H9 (cell line): ENCODE measurements at regions not wholly inside any gene's neighbourhood (a gene's known extent, or its start where the extent isn't known, plus 50 kb on each side); places are given as distances from the start of the nearest gene placed in this dataset.

Experiments
- DNase-seq: peaks from one replicate; pipeline ENCODE4 v3.0.0-alpha.2; 2017
- H2AFZ ChIP-seq: one replicate; pipeline ENCODE4 v1.6.1; 2013; ENCODE audit warnings: mild to moderate bottlenecking, low read length, control low read depth, moderate library complexity
- H2AK5ac ChIP-seq: 2 replicates; pipeline ENCODE4 v1.6.1; 2013; ENCODE audit warnings: low read length, control low read depth, mixed read lengths; ENCODE audit not compliant: insufficient read length
- H2BK120ac ChIP-seq: one replicate; pipeline ENCODE4 v1.6.1; 2013; ENCODE audit warnings: low read depth, mild to moderate bottlenecking, low read length, control low read depth, inconsistent platforms; ENCODE audit not compliant: poor library complexity, severe bottlenecking
- H2BK12ac ChIP-seq: 2 replicates; pipeline ENCODE4 v1.6.1; 2013; ENCODE audit warnings: low read length, control low read depth, mixed read lengths, low read depth; ENCODE audit not compliant: insufficient read length
- H2BK15ac ChIP-seq: 2 replicates; pipeline ENCODE4 v1.6.1; 2013; ENCODE audit warnings: low read depth, low read length, control low read depth
- H2BK20ac ChIP-seq: one replicate; pipeline ENCODE4 v1.6.1; 2013; ENCODE audit warnings: low read depth, mild to moderate bottlenecking, low read length, control low read depth, inconsistent platforms; ENCODE audit not compliant: poor library complexity, severe bottlenecking
- H2BK5ac ChIP-seq: 2 replicates; pipeline ENCODE4 v1.6.1; 2013; ENCODE audit warnings: low read length, control low read depth, mixed read lengths; ENCODE audit not compliant: insufficient read length
- H3K14ac ChIP-seq: 2 replicates; pipeline ENCODE4 v1.6.1; 2013; ENCODE audit warnings: low read length, control low read depth; ENCODE audit not compliant: insufficient read depth
- H3K18ac ChIP-seq: 2 replicates; pipeline ENCODE4 v1.6.1; 2013; ENCODE audit warnings: low read depth, mild to moderate bottlenecking, mixed read lengths, low read length, control low read depth; ENCODE audit not compliant: insufficient read length
- H3K23ac ChIP-seq: 2 replicates; pipeline ENCODE4 v1.6.1; 2013; ENCODE audit warnings: low read length, control low read depth, mixed read lengths, low read depth; ENCODE audit not compliant: insufficient read length
- H3K23me2 ChIP-seq: 2 replicates; pipeline ENCODE4 v1.6.1; 2013; ENCODE audit warnings: low read depth, mild to moderate bottlenecking, mixed read lengths, low read length, control low read depth; ENCODE audit not compliant: insufficient read length, poor library complexity, severe bottlenecking
- H3K27ac ChIP-seq: 2 replicates; pipeline ENCODE4 v1.5.1; 2013; ENCODE audit warnings: low read length, control low read depth, mixed read lengths, low read depth; ENCODE audit not compliant: insufficient read length
- H3K27me3 ChIP-seq: 2 replicates; pipeline ENCODE4 v1.6.1; 2013; ENCODE audit warnings: low read length, control low read depth, inconsistent platforms; ENCODE audit not compliant: insufficient read depth
- H3K4ac ChIP-seq: 2 replicates; pipeline ENCODE4 v1.6.1; 2013; ENCODE audit warnings: low read depth, mild to moderate bottlenecking, control low read depth, inconsistent platforms, low read length, moderate library complexity
- H3K4me1 ChIP-seq: 2 replicates; pipeline ENCODE4 v1.6.1; 2013; ENCODE audit warnings: low read length, control low read depth, inconsistent platforms; ENCODE audit not compliant: insufficient read depth
- H3K4me2 ChIP-seq: 2 replicates; pipeline ENCODE4 v1.6.1; 2013; ENCODE audit warnings: low read length, control low read depth, mixed read lengths; ENCODE audit not compliant: insufficient read length, insufficient read depth
- H3K56ac ChIP-seq: 2 replicates; pipeline ENCODE4 v1.6.1; 2013; ENCODE audit warnings: low read depth, mild to moderate bottlenecking, mixed read lengths, low read length, control low read depth; ENCODE audit not compliant: insufficient read length
- H3K79me1 ChIP-seq: 2 replicates; pipeline ENCODE4 v1.6.1; 2013; ENCODE audit warnings: low read depth, mild to moderate bottlenecking, moderate library complexity, low read length, control low read depth, inconsistent platforms; ENCODE audit not compliant: insufficient read depth, poor library complexity, severe bottlenecking
- H3K79me2 ChIP-seq: 2 replicates; pipeline ENCODE4 v1.6.1; 2013; ENCODE audit warnings: low read length, control low read depth, inconsistent platforms; ENCODE audit not compliant: insufficient read depth
- H3K9ac ChIP-seq: 2 replicates; pipeline ENCODE4 v1.6.1; 2013; ENCODE audit warnings: low read length, control low read depth, mixed read lengths; ENCODE audit not compliant: insufficient read length; ENCODE audit errors: extremely low read depth
- H3K9me3 ChIP-seq: one replicate; pipeline ENCODE4 v1.6.1; 2013; ENCODE audit warnings: low read depth, low read length, inconsistent platforms; ENCODE audit not compliant: control insufficient read depth
- H3T11ph ChIP-seq: one replicate; pipeline ENCODE4 v1.6.1; 2013; ENCODE audit warnings: mild to moderate bottlenecking, low read length, control low read depth, inconsistent platforms
- H4K20me1 ChIP-seq: one replicate; pipeline ENCODE4 v1.6.1; 2013; ENCODE audit not compliant: control insufficient read depth, insufficient read length, insufficient read depth
- H4K5ac ChIP-seq: 2 replicates; pipeline ENCODE4 v1.6.1; 2013; ENCODE audit warnings: low read depth, mild to moderate bottlenecking, mixed read lengths, low read length, control low read depth; ENCODE audit not compliant: insufficient read length
- H4K8ac ChIP-seq: replicated peaks from 2 replicates; pipeline ENCODE4 v1.6.1; 2013; ENCODE audit warnings: low read length, control low read depth, mixed read lengths, low read depth; ENCODE audit not compliant: insufficient read length
- H4K91ac ChIP-seq: 2 replicates; pipeline ENCODE4 v1.6.1; 2013; ENCODE audit warnings: low read depth, mild to moderate bottlenecking, moderate library complexity, mixed read lengths, low read length, control low read depth; ENCODE audit not compliant: insufficient read length
- H3K27ac Mint-ChIP-seq, 3 experiments: 2 replicates in 2 of 3; 3 replicates in 1 of 3; pipeline ENCODE4 v1.8.0; 2020 to 2021; ENCODE audit warnings: mixed read lengths in 3 of 3, mild to moderate bottlenecking in 1 of 3, moderate library complexity in 1 of 3
- H3K27me3 Mint-ChIP-seq: 2 replicates; pipeline ENCODE4 v1.8.0; 2021; ENCODE audit warnings: low read depth, mild to moderate bottlenecking, moderate library complexity, mixed read lengths
- H3K36me3 Mint-ChIP-seq, 3 experiments: 2 replicates in 2 of 3; 3 replicates in 1 of 3; pipeline ENCODE4 v1.8.0; 2020 to 2021; ENCODE audit warnings: low read depth in 3 of 3, mixed read lengths in 3 of 3; ENCODE audit not compliant: insufficient read depth in 1 of 3
- H3K4me1 Mint-ChIP-seq, 2 experiments: 2 replicates each; pipeline ENCODE4 v1.8.0; 2020; ENCODE audit warnings: mixed read lengths in 2 of 2
- H3K4me3 Mint-ChIP-seq, 2 experiments: 2 replicates in 1 of 2; 3 replicates in 1 of 2; pipeline ENCODE4 v1.8.0; 2020 to 2021; ENCODE audit warnings: mild to moderate bottlenecking in 2 of 2, mixed read lengths in 2 of 2, moderate library complexity in 1 of 2
- H3K9me3 Mint-ChIP-seq, 2 experiments: 2 replicates in 1 of 2; 3 replicates in 1 of 2; pipeline ENCODE4 v1.8.0; 2020; ENCODE audit warnings: mild to moderate bottlenecking in 2 of 2, mixed read lengths in 2 of 2, moderate library complexity in 1 of 2
- WGBS: extraction: QIAGEN DNeasy Blood & Tissue Kit; methylation state at CpG from one replicate; pipeline ENCODE4 v1.1.7; 2013; ENCODE audit warnings: missing lambda C conversion rate, low lambda C conversion rate, mixed read lengths; ENCODE audit not compliant: insufficient read length; ENCODE audit errors: extremely low coverage; 5-methylcytosine and 5-hydroxymethylcytosine counted together
- TF ChIP-seq, protein P1 (sequence below): fragments of 200-600 bp; sonication (generic); conservative IDR thresholded peaks from 3 replicates; pipeline ENCODE4 v1.8.0; 2021; ENCODE audit warnings: antibody characterized with exemption, mild to moderate bottlenecking

DNA sequence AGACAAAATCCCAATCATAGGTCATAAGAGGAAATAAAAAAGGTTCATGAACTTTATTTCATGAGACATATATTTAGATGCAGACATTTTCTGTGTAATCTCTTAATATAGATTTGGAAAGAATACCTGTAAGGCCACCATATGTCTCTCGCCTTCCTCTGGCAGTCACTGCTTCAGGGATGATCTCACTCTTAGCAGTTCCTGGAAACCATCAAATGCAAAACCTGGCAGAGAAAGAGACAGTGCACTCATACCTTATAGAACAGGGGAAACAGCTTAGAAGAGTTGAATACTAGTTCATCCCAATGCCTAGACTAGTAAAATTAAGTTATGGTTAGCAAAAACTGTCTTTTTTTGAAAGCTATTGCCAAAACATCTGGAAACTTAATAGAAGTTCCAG is 243.3 kb downstream of the GASK1B start:
- no peaks in the 10 kb centered on the region for H3K4me1 ChIP-seq
- DNase-seq: no peak
- H3K14ac ChIP-seq: no peak overlapping the region
- no peak overlapping the region for H2BK12ac ChIP-seq
- H3K27me3 ChIP-seq: no peaks in the 10 kb centered on the region
- Mint-ChIP-seq H3K27ac (no peak overlapping the region), H3K36me3 (peaks cover 0 to 4% (median 2%) of the 10 kb centered on the region in 3 experiments; a peak in 2 of 7 replicates), H3K9me3 (peaks cover 3 to 8% of the 10 kb centered on the region in 2 experiments; a peak in 4 of 5 replicates), H3K4me3 (no peak overlapping the region), H3K4me1 (no peaks in the 10 kb centered on the region), H3K27me3 (no peaks in the 10 kb centered on the region; the same call in 1 of the 2 replicates)
- no peaks in the 10 kb centered on the region for H4K20me1 ChIP-seq
- H3K4ac ChIP-seq: no peak overlapping the region
- H3K79me2 ChIP-seq: no peaks in the 10 kb centered on the region
- no CpG with 5 or more reads among the region's 1 CpG for WGBS
- H4K91ac ChIP-seq: no peak overlapping the region
- H2BK120ac ChIP-seq: no peak overlapping the region
- no peak overlapping the region for H4K8ac ChIP-seq
- H3K9me3 ChIP-seq: no peaks in the 10 kb centered on the region
- H2BK5ac ChIP-seq: no peak overlapping the region
- H3K27ac ChIP-seq: no peak overlapping the region
- H3K4me2 ChIP-seq: no peak overlapping the region
- no peak overlapping the region for H3K23ac ChIP-seq
- no peak overlapping the region for H2AFZ ChIP-seq
- H2BK15ac ChIP-seq: no peak overlapping the region
- H3K79me1 ChIP-seq: no peaks in the 10 kb centered on the region
- no peaks in the 10 kb centered on the region for H3K23me2 ChIP-seq
- H3K18ac ChIP-seq: no peak overlapping the region
- H3K9ac ChIP-seq: no peak overlapping the region
- no peak overlapping the region for H3T11ph ChIP-seq
- no peak overlapping the region for H2BK20ac ChIP-seq
- TF ChIP-seq, protein P1, sequence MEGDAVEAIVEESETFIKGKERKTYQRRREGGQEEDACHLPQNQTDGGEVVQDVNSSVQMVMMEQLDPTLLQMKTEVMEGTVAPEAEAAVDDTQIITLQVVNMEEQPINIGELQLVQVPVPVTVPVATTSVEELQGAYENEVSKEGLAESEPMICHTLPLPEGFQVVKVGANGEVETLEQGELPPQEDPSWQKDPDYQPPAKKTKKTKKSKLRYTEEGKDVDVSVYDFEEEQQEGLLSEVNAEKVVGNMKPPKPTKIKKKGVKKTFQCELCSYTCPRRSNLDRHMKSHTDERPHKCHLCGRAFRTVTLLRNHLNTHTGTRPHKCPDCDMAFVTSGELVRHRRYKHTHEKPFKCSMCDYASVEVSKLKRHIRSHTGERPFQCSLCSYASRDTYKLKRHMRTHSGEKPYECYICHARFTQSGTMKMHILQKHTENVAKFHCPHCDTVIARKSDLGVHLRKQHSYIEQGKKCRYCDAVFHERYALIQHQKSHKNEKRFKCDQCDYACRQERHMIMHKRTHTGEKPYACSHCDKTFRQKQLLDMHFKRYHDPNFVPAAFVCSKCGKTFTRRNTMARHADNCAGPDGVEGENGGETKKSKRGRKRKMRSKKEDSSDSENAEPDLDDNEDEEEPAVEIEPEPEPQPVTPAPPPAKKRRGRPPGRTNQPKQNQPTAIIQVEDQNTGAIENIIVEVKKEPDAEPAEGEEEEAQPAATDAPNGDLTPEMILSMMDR: no peak
- no peak overlapping the region for H2AK5ac ChIP-seq
- H3K56ac ChIP-seq: no peak overlapping the region
- no peak overlapping the region for H4K5ac ChIP-seq
